A549 (cell line): ENCODE measurements at regions not wholly inside any gene's neighbourhood (a gene's known extent, or its start where the extent isn't known, plus 50 kb on each side); places are given as distances from the start of the nearest gene placed in this dataset.

ENCODE experiments used
- CHD2 ChIP-seq: fragments of 150-350 bp; IDR thresholded peaks from 2 replicates; pipeline ENCODE4 v1.6.1; 2014; ENCODE audit warnings: low read length; ENCODE audit not compliant: partially characterized antibody
- CHD4 ChIP-seq: fragments of 200-600 bp; sonication (generic); IDR thresholded peaks from 2 replicates; pipeline ENCODE4 v1.6.1; 2016; ENCODE audit warnings: antibody characterized with exemption, mild to moderate bottlenecking, borderline replicate concordance
- EP300 ChIP-seq, 2 experiments: fragments of >200 bp; sonication (Bioruptor Twin); formaldehyde crosslinking; IDR thresholded peaks; 2 replicates in 1 of 2; 3 replicates in 1 of 2; pipeline ENCODE4 v1.6.1; 2016 to 2017
- JUNB ChIP-seq: fragments of >200 bp; sonication (Bioruptor Twin); formaldehyde crosslinking; IDR thresholded peaks from 2 replicates; pipeline ENCODE4 v1.6.1; 2016
- MYC ChIP-seq: IDR thresholded peaks from 2 replicates; pipeline ENCODE4 v1.6.1; 2012; ENCODE audit warnings: mild to moderate bottlenecking, inconsistent platforms, low read length, improper control_type of control experiment, borderline replicate concordance
- ZSCAN20 ChIP-seq: fragments of 250-450 bp; sonication (Bioruptor Pico); IDR thresholded peaks from 2 replicates; pipeline ENCODE4 v1.8.0; 2022; ENCODE audit warnings: mild to moderate bottlenecking, moderate library complexity
- TF ChIP-seq, protein P1 (sequence below): fragments of >200 bp; sonication (Bioruptor Twin); formaldehyde crosslinking; IDR thresholded peaks from 3 replicates; pipeline ENCODE4 v1.5.1; 2016
- TF ChIP-seq, protein P2 (sequence below): fragments of 250-450 bp; sonication (Bioruptor Pico); IDR thresholded peaks from 2 replicates; pipeline ENCODE4 v1.5.0; 2021; ENCODE audit warnings: mild to moderate bottlenecking, moderate library complexity, borderline replicate concordance
- TF ChIP-seq, protein P3 (sequence below): IDR thresholded peaks from 2 replicates; pipeline ENCODE4 v1.6.1; 2012

DNA sequence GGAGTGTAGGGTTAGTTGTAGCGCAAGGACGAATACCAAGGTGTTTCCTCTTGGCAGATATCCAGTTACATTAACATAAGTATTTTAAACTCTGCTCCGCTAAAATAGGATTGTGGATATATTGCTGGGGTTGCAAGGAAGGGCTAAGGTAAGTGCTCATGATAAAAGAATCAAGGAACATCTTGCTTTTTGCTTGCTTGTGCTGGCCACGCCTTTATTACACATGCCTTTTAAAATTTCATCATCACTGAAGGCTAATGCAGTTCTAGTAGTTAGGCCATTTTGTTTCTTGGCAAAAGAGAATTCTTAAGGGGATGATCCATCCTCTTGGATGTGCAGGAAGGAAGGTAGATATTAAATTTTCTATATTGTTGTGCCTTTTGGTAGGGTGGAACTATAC lies 415.6 kb upstream of the TPM1 start:
- TF ChIP-seq, protein P1, sequence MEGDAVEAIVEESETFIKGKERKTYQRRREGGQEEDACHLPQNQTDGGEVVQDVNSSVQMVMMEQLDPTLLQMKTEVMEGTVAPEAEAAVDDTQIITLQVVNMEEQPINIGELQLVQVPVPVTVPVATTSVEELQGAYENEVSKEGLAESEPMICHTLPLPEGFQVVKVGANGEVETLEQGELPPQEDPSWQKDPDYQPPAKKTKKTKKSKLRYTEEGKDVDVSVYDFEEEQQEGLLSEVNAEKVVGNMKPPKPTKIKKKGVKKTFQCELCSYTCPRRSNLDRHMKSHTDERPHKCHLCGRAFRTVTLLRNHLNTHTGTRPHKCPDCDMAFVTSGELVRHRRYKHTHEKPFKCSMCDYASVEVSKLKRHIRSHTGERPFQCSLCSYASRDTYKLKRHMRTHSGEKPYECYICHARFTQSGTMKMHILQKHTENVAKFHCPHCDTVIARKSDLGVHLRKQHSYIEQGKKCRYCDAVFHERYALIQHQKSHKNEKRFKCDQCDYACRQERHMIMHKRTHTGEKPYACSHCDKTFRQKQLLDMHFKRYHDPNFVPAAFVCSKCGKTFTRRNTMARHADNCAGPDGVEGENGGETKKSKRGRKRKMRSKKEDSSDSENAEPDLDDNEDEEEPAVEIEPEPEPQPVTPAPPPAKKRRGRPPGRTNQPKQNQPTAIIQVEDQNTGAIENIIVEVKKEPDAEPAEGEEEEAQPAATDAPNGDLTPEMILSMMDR = no peak
- TF ChIP-seq, protein P2, sequence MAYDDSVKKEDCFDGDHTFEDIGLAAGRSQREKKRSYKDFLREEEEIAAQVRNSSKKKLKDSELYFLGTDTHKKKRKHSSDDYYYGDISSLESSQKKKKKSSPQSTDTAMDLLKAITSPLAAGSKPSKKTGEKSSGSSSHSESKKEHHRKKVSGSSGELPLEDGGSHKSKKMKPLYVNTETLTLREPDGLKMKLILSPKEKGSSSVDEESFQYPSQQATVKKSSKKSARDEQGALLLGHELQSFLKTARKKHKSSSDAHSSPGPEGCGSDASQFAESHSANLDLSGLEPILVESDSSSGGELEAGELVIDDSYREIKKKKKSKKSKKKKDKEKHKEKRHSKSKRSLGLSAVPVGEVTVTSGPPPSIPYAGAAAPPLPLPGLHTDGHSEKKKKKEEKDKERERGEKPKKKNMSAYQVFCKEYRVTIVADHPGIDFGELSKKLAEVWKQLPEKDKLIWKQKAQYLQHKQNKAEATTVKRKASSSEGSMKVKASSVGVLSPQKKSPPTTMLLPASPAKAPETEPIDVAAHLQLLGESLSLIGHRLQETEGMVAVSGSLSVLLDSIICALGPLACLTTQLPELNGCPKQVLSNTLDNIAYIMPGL (CRISPR knock-in tag) = no peak
- TF ChIP-seq, protein P3, sequence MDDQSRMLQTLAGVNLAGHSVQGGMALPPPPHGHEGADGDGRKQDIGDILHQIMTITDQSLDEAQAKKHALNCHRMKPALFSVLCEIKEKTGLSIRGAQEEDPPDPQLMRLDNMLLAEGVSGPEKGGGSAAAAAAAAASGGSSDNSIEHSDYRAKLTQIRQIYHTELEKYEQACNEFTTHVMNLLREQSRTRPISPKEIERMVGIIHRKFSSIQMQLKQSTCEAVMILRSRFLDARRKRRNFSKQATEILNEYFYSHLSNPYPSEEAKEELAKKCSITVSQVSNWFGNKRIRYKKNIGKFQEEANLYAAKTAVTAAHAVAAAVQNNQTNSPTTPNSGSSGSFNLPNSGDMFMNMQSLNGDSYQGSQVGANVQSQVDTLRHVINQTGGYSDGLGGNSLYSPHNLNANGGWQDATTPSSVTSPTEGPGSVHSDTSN = no peak
- no peak for TF ChIP-seq EP300 (IDR thresholded peaks at IDR 0.05)
- TF ChIP-seq CHD2 = no peak
- TF ChIP-seq ZSCAN20 (CRISPR knock-in tag) = no peak
- TF ChIP-seq MYC = no peak
- no peak for TF ChIP-seq JUNB
- no peak for TF ChIP-seq CHD4
